Right forelimb (tissue), 1 donor: ENCODE measurements at regions not wholly inside any gene's neighbourhood (a gene's known extent, or its start where the extent isn't known, plus 50 kb on each side); places are given as distances from the start of the nearest gene placed in this dataset.
"Not testable (repeated sequence)": the region's sequence is repeated elsewhere in the genome, so short reads cannot be mapped to it uniquely, and the experiment has no call there.

Experiments used
- DNase-seq: peaks from one replicate; pipeline ENCODE4 v3.0.0-alpha.2; 2018

GRCh38 chr4:166153548-166153947 lies 280.5 kb downstream of the TLL1 start:
- no peak for DNase-seq

GRCh38 chr4:166162327-166162726 lies 289.3 kb downstream of the TLL1 start:
- no peak for DNase-seq

- no peak for DNase-seq
Measured at GRCh38 chr4:166165829-166166420, 292.9 kb downstream of the TLL1 start.

- DNase-seq: no peak
Measured at GRCh38 chr4:166169111-166169510, 296.1 kb downstream of the TLL1 start.

GRCh38 chr4:166172619-166173018 lies 299.6 kb downstream of the TLL1 start:
- no peak for DNase-seq

- DNase-seq: no peak
Measured at GRCh38 chr4:166174717-166175490, 301.9 kb downstream of the TLL1 start.

GRCh38 chr4:166182145-166182544 lies 309.1 kb downstream of the TLL1 start:
- DNase-seq: no peak

GRCh38 chr4:166195101-166195500 lies 322.1 kb downstream of the TLL1 start:
- no peak for DNase-seq

GRCh38 chr4:166197166-166197565 lies 324.1 kb downstream of the TLL1 start:
- DNase-seq: no peak

GRCh38 chr4:166198041-166198440 lies 325.0 kb downstream of the TLL1 start:
- DNase-seq: no peak

GRCh38 chr4:166198516-166199310 lies 325.7 kb downstream of the TLL1 start:
- DNase-seq: no peak

GRCh38 chr4:166202991-166203390 lies 330.0 kb downstream of the TLL1 start:
- DNase-seq: no peak

- not testable (repeated sequence) for DNase-seq
Measured at GRCh38 chr4:166212326-166212725, 339.3 kb downstream of the TLL1 start.

- DNase-seq: no peak
Measured at GRCh38 chr4:166222271-166222670, 349.2 kb downstream of the TLL1 start.

- no peak for DNase-seq
Measured at GRCh38 chr4:166228112-166228511, 355.1 kb downstream of the TLL1 start.

GRCh38 chr4:166229799-166230198 lies 356.8 kb downstream of the TLL1 start:
- DNase-seq: no peak

GRCh38 chr4:166230841-166231240 lies 357.8 kb downstream of the TLL1 start:
- DNase-seq: no peak

- DNase-seq: no peak
Measured at GRCh38 chr4:166239354-166239753, 366.3 kb downstream of the TLL1 start.

- DNase-seq: no peak
Measured at GRCh38 chr4:166252487-166253402, 379.7 kb downstream of the TLL1 start.

- no peak for DNase-seq
Measured at GRCh38 chr4:166257276-166257675, 384.2 kb downstream of the TLL1 start.

GRCh38 chr4:166257891-166258290 lies 384.9 kb downstream of the TLL1 start:
- peak; percentile 49 for DNase-seq

GRCh38 chr4:166259081-166259480 lies 386.0 kb downstream of the TLL1 start:
- DNase-seq: no peak
